Right renal cortex interstitium (tissue), 3 donors: ENCODE measurements at regions not wholly inside any gene's neighbourhood (a gene's known extent, or its start where the extent isn't known, plus 50 kb on each side); places are given as distances from the start of the nearest gene placed in this dataset.
"Not testable (repeated sequence)": the region's sequence is repeated elsewhere in the genome, so short reads cannot be mapped to it uniquely, and the experiment has no call there.

Experiments
- DNase-seq, 3 donors: peaks; one replicate each; pipeline ENCODE4 v3.0.0-alpha.2; 2013; ENCODE audit warnings: low read depth in 3 of 3, low spot score in 2 of 3

DNA sequence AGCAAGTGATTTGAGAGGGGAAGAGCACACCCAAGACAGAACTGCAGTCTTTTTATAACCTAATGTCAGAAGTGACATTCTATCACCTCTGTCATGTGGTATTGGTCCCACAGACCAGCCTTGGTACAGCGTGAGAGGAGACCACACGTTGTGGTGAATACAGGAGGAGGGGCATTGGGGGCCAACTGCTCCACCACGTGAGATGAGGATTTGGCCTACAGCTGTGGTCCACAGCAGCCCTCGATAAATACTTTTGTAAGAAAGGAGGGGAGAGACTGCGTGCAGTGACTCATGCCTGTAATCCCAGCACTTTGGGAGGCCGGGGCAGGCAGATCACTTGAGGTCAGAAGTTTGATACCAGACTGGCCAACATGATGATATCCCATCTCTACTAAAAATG is 243.1 kb downstream of the FGFR2 start:
- no peak for DNase-seq

DNA sequence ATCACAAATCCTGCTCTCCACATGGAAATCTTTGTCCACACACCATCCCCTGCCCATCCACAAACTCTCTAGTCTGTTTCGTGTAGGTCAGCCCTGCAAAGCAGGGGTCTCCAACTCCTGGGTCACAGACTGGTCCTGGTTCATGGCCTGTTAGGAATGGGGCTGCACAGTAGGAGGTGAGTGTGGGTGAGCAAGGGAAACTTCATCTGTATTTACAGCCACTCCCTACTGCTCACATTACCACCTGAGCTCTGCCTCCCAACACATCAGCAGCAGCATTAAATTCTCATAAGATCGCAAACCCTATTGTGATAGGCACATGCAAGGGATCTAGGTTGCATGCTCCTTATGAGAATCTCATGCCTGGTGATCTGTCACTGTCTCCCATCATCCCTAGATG is 242.1 kb downstream of the FGFR2 start:
- no peak for DNase-seq

DNA sequence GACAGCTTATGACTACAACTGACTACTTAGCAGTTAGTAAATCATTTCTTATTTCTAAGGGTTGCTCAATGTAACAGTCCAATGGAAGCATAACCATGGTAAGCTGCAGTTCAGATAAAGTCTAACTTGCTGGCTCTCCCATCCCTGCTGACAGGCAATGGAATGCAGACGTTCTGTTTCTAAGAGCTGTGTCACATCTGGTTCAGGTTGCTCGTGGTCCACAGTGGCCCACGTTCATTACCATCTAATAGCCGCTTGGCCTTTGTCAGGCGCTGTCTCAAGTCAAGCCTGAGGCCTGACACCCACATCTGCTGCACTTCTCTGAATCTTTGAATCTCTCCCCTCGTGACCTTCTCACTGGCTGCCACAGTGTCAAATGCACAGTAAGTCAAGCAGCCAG is 240.8 kb downstream of the FGFR2 start:
- no peak for DNase-seq

DNA sequence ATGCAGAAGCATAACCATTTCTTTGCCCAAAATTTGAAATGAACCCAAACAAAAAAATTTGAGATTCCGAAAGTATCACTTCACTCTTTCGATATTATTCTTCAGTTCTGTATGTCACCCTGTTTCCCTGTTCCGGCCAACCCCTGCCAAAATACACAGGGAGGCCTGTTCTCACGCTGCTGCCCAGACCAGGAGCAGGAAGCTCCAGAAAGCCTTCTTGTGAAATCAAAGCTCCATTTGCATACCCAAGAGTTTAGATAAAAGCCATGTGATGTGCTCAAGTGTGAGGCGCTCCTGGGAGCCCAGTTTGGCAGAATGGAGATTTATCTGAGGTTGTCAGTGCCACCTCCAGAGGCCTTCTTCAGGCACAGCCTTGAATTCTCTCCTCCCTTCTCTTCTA is 236.2 kb downstream of the FGFR2 start:
- no peak for DNase-seq

DNA sequence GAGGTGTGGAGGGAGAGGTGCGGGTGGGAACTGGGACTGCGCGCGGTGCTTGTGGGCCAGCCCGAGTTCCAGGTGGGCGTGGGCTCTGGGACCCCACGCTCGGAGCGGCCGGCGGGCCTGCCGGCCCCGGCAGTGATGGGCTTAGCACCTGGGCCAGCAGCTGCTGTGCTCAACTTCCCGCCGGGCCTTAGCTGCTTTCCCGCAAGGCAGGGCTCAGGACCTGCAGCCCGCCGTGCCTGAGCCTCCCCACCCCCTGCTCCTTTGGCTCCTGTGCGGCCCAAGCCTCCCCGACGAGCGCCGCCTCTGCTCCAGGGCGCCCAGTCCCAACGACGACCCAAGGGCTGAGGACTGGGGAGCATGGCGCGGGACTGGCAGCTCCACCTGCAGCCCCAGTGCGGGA is 232.7 kb downstream of the FGFR2 start:
- DNase-seq: no peak

DNA sequence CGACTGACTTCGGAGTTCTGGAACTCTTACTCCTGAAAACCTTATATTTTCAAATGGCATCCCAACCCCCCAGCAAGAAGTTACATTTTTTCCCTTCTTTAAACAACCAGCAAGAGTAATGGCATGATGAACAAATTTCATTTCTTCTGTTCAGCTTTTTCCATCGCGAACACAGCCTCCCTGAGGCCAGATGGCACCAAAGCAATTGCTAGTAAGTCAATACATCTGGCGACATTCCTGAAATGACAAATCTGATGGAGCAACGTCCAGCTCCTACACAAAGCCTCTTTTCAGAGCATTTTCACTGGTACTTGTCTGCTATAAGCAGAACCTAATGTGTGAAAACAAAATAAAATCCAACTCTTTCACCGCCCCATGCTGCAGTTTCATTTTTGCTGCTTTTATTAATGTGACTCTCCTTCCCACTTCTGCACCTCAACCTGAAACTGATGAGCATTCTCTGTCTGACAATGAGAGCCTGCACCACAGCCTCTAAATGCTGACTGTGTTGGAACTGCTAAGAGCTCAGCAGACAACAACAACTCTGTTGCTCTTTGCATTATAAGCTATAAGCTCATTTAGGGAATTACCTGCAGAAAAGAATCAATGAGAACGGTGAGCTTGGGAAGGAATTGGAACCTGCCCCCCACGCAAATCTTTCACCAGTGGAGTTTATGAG is 229.8 kb downstream of the FGFR2 start:
- no peak for DNase-seq

DNA sequence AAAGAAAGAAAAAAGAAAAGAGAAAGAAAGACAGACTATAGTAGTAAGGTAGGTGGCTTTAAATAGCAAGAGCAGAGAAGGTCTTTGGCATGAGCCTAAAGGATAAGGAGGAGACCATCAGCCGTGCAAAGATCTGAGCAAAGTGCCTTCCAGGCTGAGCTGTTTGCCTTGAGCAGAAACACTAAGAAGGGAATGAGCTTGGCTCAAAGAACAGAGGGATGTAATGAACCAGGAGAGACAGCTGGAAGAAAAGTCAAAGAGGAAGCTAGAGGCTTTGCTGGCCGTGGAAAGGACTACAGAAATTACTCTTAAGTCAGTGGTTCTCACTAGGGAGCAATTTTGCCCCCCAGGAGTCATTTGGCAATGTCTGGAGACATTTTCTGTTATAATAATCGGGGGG is 228.6 kb downstream of the FGFR2 start:
- DNase-seq: no peak

DNA sequence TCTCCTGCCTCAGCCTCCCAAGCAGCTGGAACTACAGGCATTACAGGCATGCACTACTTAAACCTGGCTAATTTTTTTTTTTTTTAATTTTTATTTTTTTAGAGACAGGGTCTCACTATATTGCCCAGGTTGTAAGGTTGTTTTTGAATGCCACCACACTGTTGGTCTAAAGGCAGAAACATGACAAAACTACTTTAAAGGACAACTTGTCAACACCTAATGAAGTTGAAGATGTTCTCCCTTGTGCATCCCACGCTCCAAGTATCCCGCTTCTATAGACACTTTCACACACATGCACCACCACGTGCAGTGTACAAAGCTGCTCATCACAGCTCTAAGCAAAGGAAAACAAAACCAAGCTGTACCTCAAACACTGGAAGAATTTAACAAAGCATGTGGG is 226.4 kb downstream of the FGFR2 start:
- no peak for DNase-seq

DNA sequence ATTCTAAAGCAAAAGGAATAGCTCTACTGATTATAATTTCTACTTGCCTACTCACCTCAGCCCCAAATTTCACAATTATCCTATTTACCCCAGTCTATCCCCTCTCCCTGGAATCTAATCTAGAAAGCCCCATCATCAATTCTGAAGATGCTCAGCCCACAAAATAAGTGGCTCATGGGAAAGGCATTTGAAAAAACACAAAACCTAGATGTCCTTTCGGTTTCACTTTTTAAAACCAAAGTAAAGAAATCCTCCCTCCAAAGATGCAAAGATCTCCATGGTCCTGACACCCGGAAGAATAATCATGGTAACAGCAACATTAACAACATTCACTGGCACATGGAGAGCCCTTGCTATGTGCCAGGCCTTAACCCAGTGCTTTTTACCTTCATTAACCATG is 224.8 kb downstream of the FGFR2 start:
- no peak for DNase-seq

DNA sequence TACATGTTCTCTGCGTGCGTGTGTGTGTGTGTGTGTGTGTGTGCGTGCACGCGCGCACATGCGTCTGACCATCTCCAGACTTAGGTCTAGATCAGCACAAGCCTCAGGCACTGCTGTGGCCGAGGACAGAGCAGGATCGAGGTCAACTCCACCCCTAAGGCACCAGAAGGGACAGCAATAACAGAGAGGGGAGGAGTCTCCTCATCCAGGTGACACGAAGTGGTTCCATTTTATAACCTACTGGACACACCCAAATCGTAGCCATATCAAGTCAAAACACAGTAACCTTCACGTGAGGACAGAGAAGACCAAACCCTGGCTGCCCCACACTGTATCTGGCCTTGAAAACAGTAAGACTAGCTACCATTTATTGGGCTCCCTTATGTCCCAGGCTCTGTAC is 224.1 kb downstream of the FGFR2 start:
- no peak for DNase-seq

DNA sequence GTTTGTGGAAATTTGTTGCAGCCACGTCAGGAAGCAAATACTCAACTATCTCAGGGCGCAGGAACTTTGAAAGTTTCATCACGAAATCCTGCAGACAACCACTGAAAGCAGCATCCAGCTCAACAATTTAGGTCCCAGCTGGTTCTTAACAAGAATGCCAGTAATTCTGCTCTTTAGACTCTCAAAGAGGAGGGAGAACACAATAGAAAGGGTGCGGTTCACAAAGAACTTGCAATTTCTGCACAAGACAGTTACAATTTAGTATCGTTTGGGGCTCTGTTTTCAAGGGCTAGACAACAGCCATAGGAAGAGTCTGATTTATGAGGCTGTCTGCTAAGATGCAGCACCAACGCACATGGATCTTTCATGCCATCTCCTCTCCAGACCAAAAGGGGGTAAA is 223.1 kb downstream of the FGFR2 start:
- DNase-seq: no peak

DNA sequence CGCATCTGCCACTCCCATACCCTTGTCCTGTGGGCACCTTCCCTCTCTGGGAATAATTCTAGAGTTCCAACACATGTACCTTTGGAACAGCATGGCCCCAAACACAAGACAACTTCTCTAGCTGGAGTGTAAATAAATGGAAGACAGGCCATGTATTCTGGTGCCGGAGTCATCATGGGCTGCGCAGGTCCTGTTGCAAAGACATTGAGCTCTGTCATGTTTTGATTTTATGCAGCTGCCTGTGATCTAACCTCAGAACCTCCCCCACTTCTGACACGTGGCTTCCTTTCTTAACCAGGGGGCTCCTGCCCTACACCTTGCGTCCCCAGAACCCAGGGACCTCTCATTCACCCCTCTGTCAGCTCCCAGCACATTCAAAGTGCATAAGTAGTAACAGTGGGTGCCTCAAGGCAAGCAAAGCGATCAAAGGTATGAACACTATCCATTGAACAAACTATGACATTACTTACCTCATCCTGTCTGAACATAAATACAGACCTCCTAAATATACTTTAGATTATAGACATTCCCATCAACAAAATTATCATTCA is 219.9 kb downstream of the FGFR2 start:
- no peak for DNase-seq

DNA sequence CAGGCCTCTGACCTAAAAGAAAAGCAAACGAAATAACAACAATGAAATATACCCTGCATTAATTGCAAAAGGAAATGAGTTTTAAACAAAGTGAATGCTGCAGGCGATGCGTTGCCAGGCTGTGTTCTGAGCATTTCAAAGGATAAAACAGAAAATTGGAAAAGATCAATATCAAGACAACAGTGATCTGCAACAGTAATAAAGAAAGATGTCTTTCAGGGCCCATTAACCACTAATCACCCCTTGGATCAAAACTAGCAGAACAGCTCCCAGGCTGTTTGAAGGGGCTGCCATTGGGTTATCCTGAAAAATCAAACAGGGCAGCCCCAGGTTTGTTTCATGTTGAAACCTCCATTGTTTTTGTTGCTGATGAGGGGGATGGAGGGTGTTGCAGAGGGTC is 219.2 kb downstream of the FGFR2 start:
- no peak for DNase-seq

DNA sequence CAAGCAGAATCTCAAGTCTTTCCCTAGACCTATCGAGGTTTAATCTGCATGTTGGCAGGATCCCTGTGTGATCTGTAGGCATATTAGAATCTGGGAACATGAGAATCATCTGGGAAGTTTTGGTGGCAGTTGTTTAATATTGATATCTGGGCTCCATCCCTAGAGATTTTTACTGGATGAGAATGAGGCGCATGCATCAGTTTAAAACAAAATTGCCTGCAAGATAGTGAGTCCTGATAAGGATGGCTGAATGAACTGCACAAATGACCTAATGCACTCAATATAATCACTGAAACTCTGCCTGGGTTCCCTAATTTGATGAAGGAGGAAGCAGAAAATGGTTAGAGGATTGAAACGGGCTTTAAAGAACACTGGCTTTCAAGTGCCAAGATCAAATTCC is 218.0 kb downstream of the FGFR2 start:
- DNase-seq: no peak

DNA sequence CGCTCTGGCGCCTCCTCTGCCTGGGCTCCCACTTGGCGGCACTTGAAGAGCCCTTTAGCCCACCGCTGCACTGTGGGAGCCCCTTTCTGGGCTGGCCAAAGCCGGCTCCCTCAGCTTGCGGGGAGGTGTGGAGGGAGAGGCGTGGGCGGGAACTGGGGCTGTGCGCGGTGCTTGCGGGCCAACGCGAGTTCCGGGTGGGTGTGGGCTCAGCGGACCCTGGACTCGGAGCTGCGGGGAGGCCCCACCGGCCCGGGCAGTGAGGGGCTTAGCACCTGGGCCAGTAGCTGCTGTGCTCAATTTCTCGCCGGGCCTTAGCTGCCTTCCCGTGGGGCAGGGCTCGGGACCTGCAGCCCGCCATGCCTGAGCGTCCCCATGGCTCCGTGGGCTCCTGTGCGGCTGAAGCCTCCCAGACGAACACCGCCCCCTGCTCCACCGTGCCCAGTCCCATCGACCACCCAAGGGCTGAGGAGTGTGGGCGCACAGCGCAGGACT is 216.2 kb downstream of the FGFR2 start:
- not testable (repeated sequence) for DNase-seq

DNA sequence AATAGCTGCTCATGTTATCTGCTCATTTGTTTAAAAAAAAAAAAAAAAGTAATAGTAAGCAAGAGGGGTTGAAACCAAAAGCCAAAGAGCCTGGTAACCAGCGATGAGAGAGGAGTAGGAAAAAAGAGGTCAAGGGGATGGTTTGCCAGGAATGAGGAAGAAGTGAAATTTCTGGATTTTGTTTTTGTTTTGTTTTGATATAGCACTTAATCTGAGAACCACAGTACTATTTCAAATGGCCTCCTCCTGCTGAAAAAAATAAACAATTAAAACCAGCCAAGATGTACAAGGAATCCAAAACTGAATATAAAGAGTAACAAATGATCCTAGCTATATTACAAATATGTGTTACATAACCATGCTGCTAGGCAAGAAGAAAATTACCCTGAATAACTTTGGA is 213.1 kb downstream of the FGFR2 start:
- DNase-seq: no peak

DNA sequence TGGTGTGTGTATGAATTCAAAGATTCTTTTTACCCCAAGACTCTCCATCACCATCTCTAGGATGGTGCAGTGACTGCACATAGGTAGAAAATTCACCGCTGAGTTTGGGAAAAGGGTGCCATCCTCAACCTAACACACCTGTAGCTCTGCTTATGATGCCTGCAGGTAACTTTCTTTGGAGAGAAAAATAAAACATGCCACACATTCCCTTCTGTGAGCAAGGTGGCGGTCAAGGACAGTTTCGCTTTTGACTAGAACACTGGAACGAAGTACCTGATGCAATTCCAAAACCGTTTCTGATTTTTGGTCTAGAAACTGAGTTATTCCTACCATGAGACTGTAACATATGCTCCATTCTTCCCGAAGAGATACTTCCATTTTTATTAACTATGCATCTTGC is 205.6 kb downstream of the FGFR2 start:
- DNase-seq: no peak

DNA sequence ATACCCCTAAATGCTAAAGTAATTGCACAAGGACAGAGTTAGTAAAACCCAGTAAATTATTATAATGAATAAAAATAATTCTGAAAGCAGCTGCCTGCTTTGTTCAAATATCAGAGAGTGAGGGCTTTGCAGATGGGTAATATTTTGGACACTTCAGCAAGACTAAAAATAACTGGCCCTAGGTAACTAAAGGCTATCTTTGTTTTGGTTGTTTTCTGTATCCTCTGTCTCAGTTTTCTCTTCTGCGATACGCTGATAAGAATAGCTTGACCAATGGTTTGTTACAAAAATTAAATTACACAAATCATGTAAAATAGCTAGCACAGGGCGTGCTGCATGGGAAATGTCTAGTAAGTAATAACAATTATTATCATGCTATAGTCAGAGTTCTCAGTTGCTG is 204.7 kb downstream of the FGFR2 start:
- DNase-seq: no peak

DNA sequence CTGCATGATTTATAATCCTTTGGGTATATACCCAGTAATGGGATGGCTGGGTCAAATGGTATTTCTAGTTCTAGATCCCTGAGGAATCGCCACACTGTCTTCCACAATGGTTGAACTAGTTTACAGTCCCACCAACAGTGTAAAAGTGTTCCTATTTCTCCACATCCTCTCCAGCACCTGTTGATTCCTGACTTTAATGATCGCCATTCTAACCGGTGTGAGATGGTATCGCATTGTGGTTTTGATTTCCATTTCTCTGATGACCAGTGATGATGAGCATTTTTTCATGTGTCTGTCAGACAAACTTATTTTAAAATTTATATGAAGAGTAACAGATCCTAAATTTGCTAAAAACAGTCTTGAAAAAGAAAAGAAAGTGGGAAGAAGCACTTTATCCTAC is 197.7 kb downstream of the FGFR2 start:
- DNase-seq: not testable (repeated sequence)

DNA sequence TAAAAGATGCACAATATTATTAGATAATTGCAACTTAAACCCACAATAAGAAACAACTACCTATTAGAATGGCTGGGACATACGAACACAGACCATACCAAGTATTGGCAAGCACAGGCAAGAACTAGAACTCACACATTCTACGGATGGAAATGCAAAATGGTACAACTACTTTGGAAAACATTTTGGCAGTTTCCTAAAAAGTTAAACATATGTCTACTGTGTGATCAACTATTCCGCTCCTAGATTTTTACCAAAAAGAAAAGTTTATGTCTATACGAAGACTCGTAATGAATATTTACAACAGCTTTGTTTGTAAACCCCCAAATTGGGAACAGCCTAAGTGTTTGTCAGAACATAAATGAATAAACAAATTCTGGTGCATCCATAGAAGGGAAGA is 194.7 kb downstream of the FGFR2 start:
- no peak for DNase-seq

DNA sequence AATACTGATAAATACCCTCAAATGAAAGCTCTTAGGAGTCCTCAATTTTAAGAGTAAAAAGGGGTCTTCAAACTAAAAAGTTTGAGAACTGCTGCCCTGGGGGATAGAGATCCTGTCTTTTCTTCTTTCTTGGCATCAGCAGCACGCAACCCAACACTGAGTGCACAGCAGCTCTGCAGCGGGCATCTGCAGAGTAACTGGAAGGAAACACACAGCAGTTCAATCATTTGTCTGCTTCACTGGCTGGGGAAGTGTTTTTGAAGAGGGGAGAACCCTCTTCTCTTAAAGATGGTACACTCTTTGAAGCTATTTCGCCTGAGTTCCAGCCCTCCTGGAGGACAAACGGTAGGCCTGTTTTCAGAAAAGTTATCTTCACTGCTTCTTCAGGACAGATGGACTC is 193.6 kb downstream of the FGFR2 start:
- no peak for DNase-seq

DNA sequence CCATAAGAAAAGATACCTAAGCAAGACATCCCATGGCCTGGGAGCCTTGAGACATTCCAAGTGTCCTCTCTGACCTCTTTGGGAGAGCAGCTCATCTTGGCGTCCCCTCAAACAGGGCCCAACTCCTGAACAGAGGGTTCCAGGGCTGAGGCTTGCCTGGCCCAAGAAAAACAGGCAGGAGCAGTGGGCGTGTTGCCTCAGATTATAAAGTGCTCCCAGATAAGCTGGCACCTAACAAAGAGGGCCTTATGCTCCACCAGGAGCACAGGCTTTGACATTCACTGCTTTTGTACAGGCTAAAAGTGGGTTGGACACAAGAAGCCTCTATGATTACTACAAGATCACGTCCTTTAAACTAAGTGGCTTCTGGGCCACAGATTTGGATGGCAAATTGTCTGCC is 193.1 kb downstream of the FGFR2 start:
- DNase-seq: no peak

DNA sequence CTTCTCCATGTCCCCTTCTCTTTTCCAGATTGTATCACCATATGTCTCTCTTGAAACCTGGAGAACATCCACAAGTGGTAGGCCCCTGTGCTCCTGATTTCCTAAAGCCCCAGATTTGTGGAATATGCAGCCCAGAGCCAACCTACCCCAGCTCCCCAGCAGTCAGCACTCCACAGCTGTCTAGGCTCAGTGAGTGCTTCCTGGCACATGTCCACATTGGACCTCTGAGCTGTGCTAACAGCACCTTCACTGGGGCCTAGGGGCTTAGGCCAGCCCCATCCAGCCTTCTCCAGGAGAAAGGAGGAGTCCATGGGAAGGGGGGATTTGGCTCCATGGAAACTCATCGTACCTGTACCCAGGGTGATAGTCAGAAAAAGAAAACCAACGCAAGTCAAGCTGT is 192.7 kb downstream of the FGFR2 start:
- DNase-seq: no peak
